GM10248 (cell line): ENCODE measurements at regions not wholly inside any gene's neighbourhood (a gene's known extent, or its start where the extent isn't known, plus 50 kb on each side); places are given as distances from the start of the nearest gene placed in this dataset.

Experiments used
- CTCF ChIA-PET: fragments of 300-600 bp; sonication (Branson Sonifier 250); formaldehyde crosslinking; extraction: SDS; loops from one replicate; lab custom pipeline; 2021; ENCODE audit warnings: antibody characterized with exemption; lab: Yijun Ruan, JAX
- POLR2A ChIA-PET: fragments of 350-650 bp; sonication (Branson Sonifier 250); formaldehyde crosslinking; extraction: SDS; loops from one replicate; lab custom pipeline; 2020; ENCODE audit warnings: antibody characterized with exemption; lab: Yijun Ruan, JAX
- DNase-seq: peaks from one replicate; pipeline ENCODE4 v3.0.0; 2012; ENCODE audit errors: extremely low spot score
- CTCF ChIP-seq: IDR thresholded peaks from 2 replicates; pipeline ENCODE4 v1.5.1; 2012; ENCODE audit warnings: mild to moderate bottlenecking, low read depth; ENCODE audit errors: extremely low read depth, missing control alignments, control extremely low read depth

GRCh38 chr4:60173103-60173502 lies 1027.0 kb upstream of the ADGRL3 start:
- POLR2A ChIA-PET: no interaction called here
- no peak for TF ChIP-seq CTCF

GRCh38 chr4:60173718-60174117 lies 1026.4 kb upstream of the ADGRL3 start:
- POLR2A ChIA-PET: no interaction called here
- no peak for TF ChIP-seq CTCF
- DNase-seq: no peak
- CTCF ChIA-PET: interaction anchor here (1.1 to 1.7 kb wide), 2 partner anchors 9 to 21 kb away, joined by 3 read pairs; no protein-coding TSS in a partner anchor

More at GRCh38 chr4:60173103-60173502, 1027.0 kb upstream of the ADGRL3 start:
- no peak for DNase-seq
- CTCF ChIA-PET: interaction anchor here (1.7 kb wide), 1 partner anchor 10 kb away, joined by 3 read pairs; no protein-coding TSS in a partner anchor

- no peak for TF ChIP-seq CTCF
- ChIA-PET POLR2A (no interaction called here), CTCF (no interaction called here)
- DNase-seq: no peak
These were observed 1024.9 kb upstream of the ADGRL3 start for GRCh38 chr4:60175241-60175640.

DNA sequence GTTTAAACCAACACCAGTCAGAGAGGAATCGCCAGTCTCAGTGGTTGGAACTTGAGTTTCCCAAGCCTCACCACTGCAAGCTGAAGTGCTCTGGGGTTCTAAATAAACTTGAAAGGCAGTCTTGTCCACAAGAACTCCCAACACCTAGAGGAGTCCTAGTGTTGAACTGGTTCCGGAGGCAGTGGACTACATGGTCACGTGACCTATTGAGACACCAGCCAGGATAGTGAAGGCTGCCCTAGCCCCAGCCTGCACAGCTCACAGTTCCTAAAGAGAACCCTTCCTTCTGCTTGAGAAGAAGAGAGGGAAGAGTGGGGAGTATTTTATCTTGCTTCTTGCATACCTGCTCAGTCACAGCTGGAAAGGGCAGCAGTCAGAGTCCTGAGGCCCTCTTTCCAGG lies 1012.7 kb upstream of the ADGRL3 start:
- CTCF ChIA-PET: no interaction called here
- POLR2A ChIA-PET: no interaction called here
- DNase-seq: no peak
- no peak for TF ChIP-seq CTCF

GRCh38 chr4:60189286-60189685 lies 1010.8 kb upstream of the ADGRL3 start:
- no peak for DNase-seq
- ChIA-PET CTCF (no interaction called here), POLR2A (no interaction called here)
- TF ChIP-seq CTCF: no peak

DNA sequence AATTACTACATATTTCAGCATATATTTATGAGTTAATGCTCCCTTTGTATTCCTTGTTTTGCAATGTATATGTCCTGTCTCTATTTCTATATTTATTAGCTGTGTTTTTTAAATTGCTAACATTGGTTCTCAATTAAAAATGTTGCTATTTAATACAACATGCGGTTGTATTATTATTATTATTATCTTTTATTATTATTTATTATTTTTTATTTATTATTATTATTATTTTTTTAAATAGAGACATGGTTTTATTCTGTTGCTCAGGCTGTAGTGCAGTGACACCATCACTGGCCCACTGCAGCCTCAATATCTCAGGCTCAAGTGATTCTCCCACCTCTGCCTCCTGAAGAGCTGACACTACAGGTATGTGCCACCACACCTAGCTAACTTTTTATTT lies 1005.9 kb upstream of the ADGRL3 start:
- ChIA-PET POLR2A (no interaction called here), CTCF (interaction anchor here (1.1 to 1.3 kb wide), 3 partner anchors 11 to 20 kb away, joined by 3 to 4 read pairs (median 3); no protein-coding TSS in a partner anchor)
- no peak for DNase-seq
- no peak for TF ChIP-seq CTCF
